Heart left ventricle (tissue), 16 donors: ENCODE measurements at regions not wholly inside any gene's neighbourhood (a gene's known extent, or its start where the extent isn't known, plus 50 kb on each side); places are given as distances from the start of the nearest gene placed in this dataset.

Source experiments
- ATAC-seq, 4 donors: fragments of 200-7000 bp; cut with Tn5 transposase; one replicate each; pipeline ENCODE4 v1.9.1; 2020 to 2022; ENCODE audit warnings: moderate library complexity in 4 of 4, mild to moderate bottlenecking in 3 of 4, moderate number of reproducible peaks in 1 of 4
- DNase-seq, 5 donors: peaks; one replicate each; pipeline ENCODE4 v3.0.0-alpha.2; 2020
- H3K27ac ChIP-seq, 12 donors: fragments of 200-600 bp; sonication (generic) in 4 of 12; one replicate each; pipeline versions ENCODE4 v1.5.0 to v1.8.0; 2016 to 2022; ENCODE audit warnings: mild to moderate bottlenecking in 2 of 12
- H3K27me3 ChIP-seq, 9 donors: fragments of 200-600 bp; sonication (generic) in 2 of 9; one replicate each; pipeline versions ENCODE4 v1.5.1 to v1.8.0; 2016 to 2022; ENCODE audit warnings: mild to moderate bottlenecking in 3 of 9
- H3K36me3 ChIP-seq, 9 donors: fragments of 200-600 bp; sonication (generic) in 2 of 9; one replicate each; pipeline versions ENCODE4 v1.5.0 to v1.8.0; 2018 to 2022; ENCODE audit warnings: mild to moderate bottlenecking in 2 of 9
- H3K4me1 ChIP-seq, 12 donors: fragments of 200-600 bp; sonication (generic) in 4 of 12; one replicate each; pipeline versions ENCODE4 v1.5.0 to v1.8.0; 2016 to 2022; ENCODE audit warnings: mild to moderate bottlenecking in 3 of 12
- H3K4me3 ChIP-seq, 12 donors: fragments of 200-600 bp; sonication (generic) in 4 of 12; one replicate each; pipeline versions ENCODE4 v1.5.0 to v1.8.0; 2017 to 2022; ENCODE audit warnings: mild to moderate bottlenecking in 9 of 12, moderate library complexity in 4 of 12
- H3K9me3 ChIP-seq, 12 donors: fragments of 200-600 bp; sonication (generic) in 4 of 12; one replicate each; pipeline versions ENCODE4 v1.5.0 to v1.8.0; 2016 to 2022; ENCODE audit warnings: mild to moderate bottlenecking in 1 of 12
- CTCF ChIP-seq, 12 donors: fragments of 200-600 bp; sonication (generic) in 4 of 12; IDR thresholded peaks; one replicate each; pipeline versions ENCODE4 v1.5.0 to v1.8.0; 2018 to 2022; ENCODE audit warnings: antibody characterized with exemption in 12 of 12, mild to moderate bottlenecking in 5 of 12
- POLR2A ChIP-seq, 2 donors: fragments of 450-650 bp; IDR thresholded peaks; one replicate each; pipeline ENCODE4 v1.6.1; 2017; ENCODE audit warnings: antibody characterized with exemption in 2 of 2, mild to moderate bottlenecking in 2 of 2, moderate library complexity in 2 of 2
- WGBS, 4 donors: extraction: QIAGEN DNeasy Blood & Tissue Kit in 2 of 4; methylation state at CpG; one replicate each; pipeline versions ENCODE4 v1.1.5 to v1.1.7; 2013 to 2018; 5-methylcytosine and 5-hydroxymethylcytosine counted together
- intact Hi-C, 10 donors: fragments of 100-400 bp; cut with DNase I; formaldehyde crosslinking; loops; one replicate each; pipeline versions ENCODE4 v1.11.1 to v1.14.2; 2022
- donor health status: ischemic (EF 13 %, LVEDD 7.1; RV severe dilation, severe dysfunction).
- donor health status: healthy with polysubstance abuse.
- donor health status: DM: no; HTN: yes; CAD: no.
- donor health status: DM: no; HTN: no; CAD: no.
- donor health status: ischemic (EF 25% LVEDD 6.9; RV normal size, moderate dysfunction).
- donor health status: ischemic (EF 25% LVEDD 5.7; RV mildly dilated, moderate dysfunction).
- donor health status: healthy.
- donor health status: DM: yes; HTN: yes; CAD: no.
- donor health status: ischemic (EF 35%, LVEDD 5.7; RV mildly dilated, moderate dysfunction).
- donor health status: nonischemic (EF 11% LVEDD 7.7; RV severe dilation, severe dysfunction).
- donor health status: DM: yes; HTN: yes; CAD: no.
- donor health status: PGD.
- donor health status: ischemic (EF 29% LVEDD 5.4; RV normal size, mild dysfunction).
- donor health status: nonischemic (EF 23%, LVEDD 6.1; RV moderate dilation, normal function).

GRCh38 chr11:103662880-103663279 is 373.6 kb upstream of the DDI1 start:
- H3K9me3 ChIP-seq, result no peaks in the 10 kb centered on the region
- H3K27ac ChIP-seq, result no peak overlapping the region
- WGBS, 4 donors, result 14 to 26% (median 15%) methylated on average over 2 of the region's 2 CpGs
- DNase-seq (no peak), ATAC-seq (no peak)
- no peaks in the 10 kb centered on the region for H3K36me3 ChIP-seq
- peak overlapping the region in 1 of 12 donors; percentile 7 for H3K4me3 ChIP-seq
- H3K27me3 ChIP-seq, result no peaks in the 10 kb centered on the region
- TF ChIP-seq CTCF (IDR thresholded peaks at IDR 0.05) (no peak), POLR2A (IDR thresholded peaks at IDR 0.05) (no peak)
- peaks cover 0 to 5% (median 0%) of the 10 kb centered on the region in 12 donors for H3K4me1 ChIP-seq
- intact Hi-C loops, result no loop called here

- intact Hi-C loops, result no loop called here
- Histone ChIP-seq H3K27ac (no peak overlapping the region), H3K27me3 (no peaks in the 10 kb centered on the region), H3K9me3 (no peaks in the 10 kb centered on the region), H3K4me3 (no peak overlapping the region), H3K4me1 (no peaks in the 10 kb centered on the region), H3K36me3 (no peaks in the 10 kb centered on the region)
- WGBS, 4 donors, result 68 to 100% (median 89%) methylated on average over 2 of the region's 2 CpGs
- ATAC-seq, result no peak
- TF ChIP-seq POLR2A (IDR thresholded peaks at IDR 0.05) (no peak), CTCF (IDR thresholded peaks at IDR 0.05) (no peak)
- no peak for DNase-seq
These were observed 367.6 kb upstream of the DDI1 start for GRCh38 chr11:103668859-103669258.

- intact Hi-C loops, result no loop called here
- Histone ChIP-seq H3K4me1 (no peaks in the 10 kb centered on the region), H3K36me3 (no peaks in the 10 kb centered on the region), H3K9me3 (no peaks in the 10 kb centered on the region), H3K4me3 (no peak overlapping the region), H3K27me3 (no peaks in the 10 kb centered on the region), H3K27ac (no peak overlapping the region)
- TF ChIP-seq CTCF (IDR thresholded peaks at IDR 0.05) (peak in 2 of 12 donors; percentile 16 to 26), POLR2A (IDR thresholded peaks at IDR 0.05) (no peak)
- WGBS, 4 donors, result 61 to 80% (median 72%) methylated on average over 2 of the region's 2 CpGs
- DNase-seq, result no peak
- ATAC-seq, result no peak
These were observed 365.2 kb upstream of the DDI1 start for GRCh38 chr11:103671143-103671651.

GRCh38 chr11:103673773-103674172 is 362.7 kb upstream of the DDI1 start:
- intact Hi-C loops, result no loop called here
- WGBS, 4 donors, result 63 to 79% (median 71%) methylated on average over 2 of the region's 2 CpGs

More at GRCh38 chr11:103673773-103674172, 362.7 kb upstream of the DDI1 start:
- Histone ChIP-seq H3K4me3 (no peak overlapping the region), H3K27me3 (no peaks in the 10 kb centered on the region), H3K9me3 (no peaks in the 10 kb centered on the region), H3K36me3 (no peaks in the 10 kb centered on the region), H3K4me1 (no peaks in the 10 kb centered on the region), H3K27ac (no peak overlapping the region)
- no peak for DNase-seq
- no peak for TF ChIP-seq CTCF (IDR thresholded peaks at IDR 0.05)
- no peak for TF ChIP-seq POLR2A (IDR thresholded peaks at IDR 0.05)
- no peak for ATAC-seq
